ENCODE measurements at regions not wholly inside any gene's neighbourhood (a gene's known extent, or its start where the extent isn't known, plus 50 kb on each side); places are given as distances from the start of the nearest gene placed in this dataset.
A peak's percentile ranks its signal among the peaks of the same experiment; 100 is the strongest.
"Not testable (repeated sequence)": the region's sequence is repeated elsewhere in the genome, so short reads cannot be mapped to it uniquely, and the experiment has no call there.

DNA sequence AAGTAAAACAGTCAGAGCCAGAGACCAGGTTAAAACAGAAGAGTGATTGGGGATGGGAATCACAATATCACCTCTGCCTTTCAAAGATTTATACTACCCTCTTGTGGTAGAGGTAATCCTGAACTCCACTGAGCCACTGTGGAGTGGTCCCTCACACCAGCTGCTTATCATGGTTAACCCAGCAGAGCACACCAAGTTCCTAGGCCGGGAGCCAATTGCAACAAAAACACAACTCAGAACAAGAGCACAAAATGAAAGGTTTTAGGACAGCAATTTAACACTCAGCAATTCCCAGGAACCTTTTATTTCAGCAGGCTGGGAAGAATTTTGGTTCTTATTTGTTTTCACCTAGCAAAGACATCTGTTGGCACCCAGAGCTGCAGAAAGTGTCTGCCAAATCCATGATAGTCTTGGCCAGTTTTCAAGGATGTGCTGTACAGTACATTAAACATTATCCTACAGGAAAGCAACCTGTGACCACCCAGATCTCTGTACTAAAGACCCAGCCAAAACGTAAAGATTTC is 220.5 kb upstream of the ATXN7L3B start:
- peak; percentile 14 for DNase-seq

DNA sequence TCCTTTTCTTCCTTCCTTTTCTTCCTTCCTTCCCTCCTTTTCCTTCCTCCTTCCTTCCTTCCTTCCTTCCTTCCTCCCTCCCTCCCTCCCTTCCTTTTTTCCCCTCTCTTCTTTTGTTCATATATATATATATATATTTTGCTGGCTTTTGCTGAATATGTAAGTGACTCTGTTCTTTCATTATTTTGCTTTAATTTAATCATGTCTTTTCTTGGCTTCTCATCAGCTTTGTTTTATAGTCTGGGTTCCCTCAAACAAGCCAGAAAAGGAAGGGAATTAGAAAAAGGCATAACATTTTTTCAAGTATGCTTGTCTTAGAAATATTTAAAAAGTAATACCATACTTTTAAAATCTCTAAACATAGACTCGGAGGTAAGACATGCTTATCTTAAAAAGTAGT is 219.9 kb upstream of the ATXN7L3B start:
- DNase-seq = no peak

DNA sequence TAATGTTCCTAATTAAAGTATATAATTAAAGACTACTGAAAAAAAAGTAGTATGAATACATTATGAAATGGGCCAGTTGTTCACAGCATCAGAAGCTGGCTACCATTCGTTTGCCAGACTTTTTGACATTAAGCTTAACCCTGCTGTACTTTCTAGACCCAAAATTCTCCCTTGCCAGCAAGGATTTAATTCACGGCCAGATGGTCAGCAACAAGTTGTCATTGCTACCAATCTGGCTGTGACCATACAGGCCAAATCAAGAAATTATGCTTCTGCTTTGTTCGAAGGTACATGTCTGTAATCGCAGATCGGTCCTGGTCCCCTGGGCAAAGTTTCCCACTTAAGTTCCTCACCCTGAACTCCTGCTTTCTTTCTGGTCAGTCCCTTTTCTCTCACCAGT is 217.7 kb upstream of the ATXN7L3B start:
- no peak for DNase-seq

DNA sequence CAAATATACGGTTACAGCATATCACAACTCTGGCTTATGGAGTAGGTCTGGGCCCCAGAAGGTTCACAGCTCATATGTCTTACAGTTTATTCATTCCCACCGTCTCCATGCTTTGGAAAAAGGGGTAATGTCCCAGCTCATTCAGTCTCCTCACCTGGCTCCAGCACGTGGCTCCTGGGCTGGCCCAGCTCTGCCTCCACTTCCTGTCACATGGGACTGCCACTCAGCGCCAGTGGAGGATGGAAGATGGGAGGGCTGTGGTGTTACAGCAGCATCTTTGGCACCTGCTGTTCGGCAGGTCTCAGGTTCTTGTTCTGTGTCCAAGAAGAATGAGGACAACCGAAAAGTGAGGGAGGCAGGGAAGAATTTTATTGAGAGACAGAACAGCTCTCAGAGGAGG is 216.3 kb upstream of the ATXN7L3B start:
- no peak for DNase-seq

DNA sequence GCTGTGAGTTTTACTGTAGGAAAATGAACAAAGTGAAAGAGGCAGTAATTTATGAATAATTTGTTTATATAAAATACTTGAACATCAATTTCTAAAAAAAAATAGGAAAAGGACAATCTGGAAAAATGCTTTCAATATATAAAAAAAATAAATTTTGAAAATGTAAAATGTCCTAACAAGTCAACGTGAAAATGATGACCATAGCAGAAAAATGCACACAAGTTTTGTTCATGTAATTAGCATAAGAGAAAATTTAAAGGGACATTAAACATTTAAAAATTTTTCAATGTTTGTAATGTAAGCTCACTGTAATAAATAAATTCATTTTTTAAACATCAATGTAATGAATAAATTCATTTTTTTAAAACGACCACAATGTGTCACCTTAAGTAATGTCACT is 214.8 kb upstream of the ATXN7L3B start:
- no peak for DNase-seq

DNA sequence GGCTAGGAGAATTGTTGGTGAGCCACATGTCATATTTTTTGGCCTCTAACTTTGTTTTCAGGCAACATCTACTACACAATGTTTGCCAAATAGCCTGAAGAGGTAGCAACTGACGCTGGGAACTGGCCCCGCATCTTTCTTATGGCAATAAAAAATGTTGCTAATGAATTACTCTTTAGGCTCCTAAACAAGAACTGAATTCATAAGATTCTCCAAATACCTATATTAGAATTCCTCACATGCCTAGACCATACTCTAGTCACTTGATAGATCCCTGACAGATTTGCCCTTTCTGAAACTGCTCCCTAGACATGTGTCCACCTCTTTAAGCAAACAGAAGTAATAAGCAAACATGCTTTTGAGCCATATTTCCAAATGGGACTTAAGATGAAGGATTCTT is 209.0 kb upstream of the ATXN7L3B start:
- DNase-seq = no peak

DNA sequence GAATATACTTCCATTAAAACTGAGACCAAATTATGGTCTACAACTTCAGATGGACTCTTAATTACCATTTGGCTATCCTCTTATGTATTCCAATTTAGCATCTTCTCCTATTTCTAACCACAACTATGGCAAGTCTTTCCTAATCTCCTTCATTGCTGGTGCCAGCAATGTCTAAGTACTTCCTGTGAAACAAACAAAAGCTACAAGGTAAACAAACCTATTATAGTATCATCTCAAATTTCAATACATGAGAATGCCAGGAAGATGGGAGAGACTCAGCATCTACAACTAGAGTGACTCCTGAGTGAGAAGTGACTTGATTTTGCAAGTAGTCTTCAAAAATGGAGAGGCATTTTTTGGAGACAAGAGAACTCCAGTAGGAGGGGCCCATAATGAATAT is 202.9 kb upstream of the ATXN7L3B start:
- DNase-seq = no peak

DNA sequence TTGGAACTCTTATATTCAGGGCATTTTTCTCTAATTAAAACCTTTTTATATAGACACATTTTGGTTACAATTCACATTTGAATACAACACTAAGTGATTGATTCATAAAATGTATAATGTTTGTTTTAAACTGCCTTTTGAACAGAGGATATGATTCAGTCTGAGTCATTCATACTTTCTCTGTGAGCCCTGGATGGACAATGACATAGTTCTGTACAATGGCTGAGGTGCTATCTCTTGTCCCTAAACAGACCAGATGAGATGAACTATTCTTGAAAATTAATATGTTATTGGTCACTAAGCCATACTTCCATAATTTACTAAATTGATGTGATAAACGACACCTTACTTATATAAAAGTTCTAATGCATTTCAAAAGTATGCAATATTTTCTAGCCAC is 199.7 kb upstream of the ATXN7L3B start:
- no peak for DNase-seq

DNA sequence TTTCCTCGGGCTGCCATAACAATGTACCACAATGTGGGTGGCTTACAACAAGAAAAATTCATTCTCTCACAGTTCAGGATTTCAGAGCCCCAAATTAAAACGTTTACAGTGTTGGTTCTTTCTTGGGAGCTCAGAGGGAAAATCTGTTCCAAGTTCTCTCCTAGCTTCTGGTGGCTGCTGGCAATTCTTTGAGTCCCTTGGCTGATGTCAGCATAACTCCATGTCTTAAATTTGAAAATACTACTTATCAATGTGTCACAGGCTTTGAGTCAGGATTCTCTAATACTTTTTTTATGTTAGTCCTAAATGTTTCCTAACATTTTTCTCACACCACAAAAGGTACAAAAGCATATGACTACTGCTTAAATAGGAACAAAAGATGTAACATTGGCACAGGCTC is 198.4 kb upstream of the ATXN7L3B start:
- no peak for DNase-seq

DNA sequence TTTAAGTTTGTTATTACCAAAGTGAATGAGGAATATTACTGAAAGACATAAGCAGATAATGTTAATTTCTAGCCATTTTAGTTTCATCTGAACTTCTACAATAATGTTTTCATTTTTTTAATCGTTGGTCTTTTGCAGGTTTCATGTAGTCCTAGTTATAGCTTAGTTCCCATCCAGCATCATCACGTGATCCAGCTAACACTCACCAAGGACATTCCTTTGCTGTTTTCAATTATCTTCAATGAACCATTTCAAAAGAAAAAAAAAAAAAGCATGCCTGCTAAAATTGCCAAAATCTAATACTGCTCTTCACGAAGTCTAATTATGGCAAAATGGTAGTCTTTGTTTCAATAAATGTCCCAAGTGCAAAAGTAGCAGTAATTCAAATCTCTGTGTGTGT is 187.7 kb upstream of the ATXN7L3B start:
- no peak for DNase-seq

DNA sequence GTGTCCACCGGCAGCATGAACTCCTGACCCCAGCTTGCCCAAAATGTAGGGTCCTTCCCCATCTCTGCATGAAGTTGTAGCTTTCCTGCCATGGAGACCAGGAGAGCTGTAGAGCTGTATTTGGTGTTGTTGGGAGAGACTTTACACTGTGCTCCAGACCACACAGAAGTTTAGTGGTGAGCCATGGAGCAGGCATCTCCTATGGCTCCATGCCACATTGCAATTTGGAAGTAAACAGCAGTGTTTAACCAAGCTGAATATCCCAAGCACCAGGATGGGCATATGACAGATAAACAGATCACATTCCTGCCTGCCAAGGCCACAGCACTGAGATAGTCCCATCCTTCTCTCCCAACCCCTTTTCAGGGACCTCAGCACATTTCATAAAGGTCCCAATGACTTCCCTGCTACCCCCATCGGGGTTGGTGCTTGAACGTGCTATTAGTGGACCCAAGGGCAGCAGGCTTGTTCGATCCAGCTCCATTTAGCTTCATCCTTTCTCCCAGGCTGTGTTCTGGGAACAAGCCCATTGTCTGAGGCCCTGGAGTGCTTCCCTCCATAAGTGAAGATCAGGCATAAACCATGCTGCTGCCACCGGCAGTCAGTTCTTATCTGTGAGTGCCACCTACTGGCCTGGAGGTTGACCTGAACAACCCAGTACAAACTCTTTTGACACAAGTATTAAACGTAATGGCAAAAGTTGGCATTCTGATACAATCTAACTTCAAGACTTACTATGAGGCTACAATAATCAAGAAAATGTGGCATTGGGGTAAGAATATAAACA is 172.3 kb upstream of the ATXN7L3B start:
- DNase-seq = peak; percentile 49

DNA sequence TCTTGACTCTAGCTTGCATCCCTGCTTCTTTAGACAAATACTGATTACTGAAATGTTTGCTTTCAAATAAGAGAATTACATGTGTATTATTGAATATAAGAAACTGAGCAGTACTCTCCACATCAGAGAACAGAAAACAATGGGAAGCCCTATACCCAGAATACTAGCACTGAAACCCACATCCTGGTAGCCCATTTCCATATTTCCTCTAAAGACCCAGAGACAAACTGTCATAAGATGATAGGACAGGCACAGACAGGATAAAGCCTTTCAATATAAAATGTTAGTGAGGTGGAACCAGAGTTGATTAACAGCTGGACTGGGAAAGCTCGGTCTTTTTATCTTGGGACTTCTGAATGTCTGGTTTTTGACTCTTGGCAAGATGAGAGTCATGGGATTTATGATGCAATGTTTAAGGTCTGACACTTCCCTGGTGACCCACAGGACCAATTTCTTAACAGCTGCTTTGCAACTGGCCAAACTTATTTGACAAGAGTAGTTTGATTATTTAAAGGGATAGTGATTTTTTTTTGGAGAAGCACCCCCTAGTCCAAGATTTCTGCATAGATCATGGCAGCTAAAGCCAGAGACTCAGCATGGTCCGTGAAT is 166.9 kb upstream of the ATXN7L3B start:
- no peak for DNase-seq

DNA sequence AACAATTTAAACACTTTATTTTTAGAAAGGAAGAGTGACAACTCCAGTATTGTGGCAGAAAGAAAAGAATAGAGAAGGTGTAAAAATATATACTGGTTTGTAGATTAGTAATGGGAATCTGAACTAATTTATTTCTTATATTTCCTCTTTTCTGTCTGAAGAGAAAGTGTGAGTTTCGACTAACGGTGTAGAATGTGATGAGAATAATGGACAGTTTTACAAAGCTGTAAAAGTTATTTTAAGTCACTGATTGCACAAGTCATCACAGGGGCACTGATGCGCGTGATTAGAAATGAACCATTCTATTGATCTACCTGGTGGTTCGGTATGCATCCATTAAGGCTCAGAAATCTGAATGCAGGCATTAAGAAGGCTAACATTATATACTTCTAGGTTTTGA is 158.5 kb upstream of the ATXN7L3B start:
- DNase-seq = no peak

DNA sequence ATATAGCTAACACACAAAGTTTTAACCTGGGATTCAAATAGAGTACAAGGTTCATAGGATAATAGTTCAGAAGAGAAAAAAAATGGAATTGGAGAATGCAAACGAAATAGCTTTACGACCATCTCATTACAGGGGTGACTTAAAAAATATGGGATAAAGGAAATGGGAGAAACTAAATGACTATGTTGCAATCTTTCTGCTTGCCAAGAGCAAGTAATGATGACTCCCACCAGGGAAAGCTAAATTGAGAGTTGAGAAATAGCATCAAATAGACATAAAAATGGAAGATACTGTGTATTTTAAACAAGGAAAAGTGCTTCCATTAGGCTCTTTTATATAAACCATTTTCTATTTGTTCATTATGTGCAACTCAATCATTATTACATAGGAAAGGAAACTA is 155.7 kb upstream of the ATXN7L3B start:
- no peak for DNase-seq

DNA sequence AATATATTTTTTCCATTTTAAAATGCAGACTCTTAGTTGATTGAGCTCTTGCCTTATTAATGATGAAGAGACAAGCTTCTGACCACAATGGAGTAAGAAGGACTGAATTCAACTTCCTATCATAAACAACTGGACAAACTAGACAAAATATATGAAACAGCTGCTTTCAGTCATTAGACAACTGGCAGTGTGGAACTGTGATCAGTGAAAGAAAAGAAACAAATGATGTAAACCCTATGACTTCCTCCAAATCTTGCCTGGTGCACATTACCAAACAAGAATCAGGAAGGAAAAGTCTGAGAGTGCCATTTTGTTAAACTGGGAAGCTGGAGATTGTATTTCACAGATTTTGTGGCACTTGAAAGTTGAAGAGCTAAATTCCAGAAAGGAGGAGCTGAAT is 154.7 kb upstream of the ATXN7L3B start:
- no peak for DNase-seq

DNA sequence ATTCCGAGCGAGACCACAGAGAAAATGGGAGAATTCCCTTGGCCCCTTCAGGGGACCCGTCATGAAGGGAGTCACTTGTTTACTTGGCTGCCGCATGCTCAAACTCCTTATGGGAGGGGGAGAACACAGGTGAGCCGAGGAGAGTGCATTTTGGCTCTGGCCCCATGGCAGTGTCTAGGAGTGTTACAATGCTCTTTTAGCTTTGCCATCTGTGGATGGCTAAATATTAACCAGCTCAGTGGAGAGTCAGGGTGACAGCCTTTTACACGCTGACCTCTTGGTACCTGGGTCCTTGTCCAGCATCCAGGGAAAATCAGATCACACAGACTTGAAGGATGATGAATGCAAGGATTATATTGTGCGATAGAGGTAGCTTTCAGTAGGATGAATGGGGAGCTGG is 146.4 kb upstream of the ATXN7L3B start:
- no peak for DNase-seq

DNA sequence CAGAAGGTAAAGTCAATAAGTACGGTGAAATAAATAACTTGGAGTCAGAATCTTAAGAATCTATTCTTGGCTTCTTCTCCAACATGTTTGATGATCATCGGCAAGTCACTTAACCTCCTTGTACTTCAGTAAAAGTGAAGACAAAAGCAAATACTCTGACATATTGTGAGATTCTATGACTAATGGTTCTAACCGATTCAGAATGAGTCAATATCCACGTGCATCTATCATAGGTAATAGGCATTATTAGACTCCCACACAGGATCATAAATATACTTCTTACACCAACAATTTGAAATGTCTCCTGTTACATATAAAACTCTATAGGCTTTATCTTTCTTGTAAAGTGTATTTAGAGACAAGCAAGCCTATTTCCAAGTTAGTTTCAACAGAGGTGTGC is 144.4 kb upstream of the ATXN7L3B start:
- DNase-seq = no peak

DNA sequence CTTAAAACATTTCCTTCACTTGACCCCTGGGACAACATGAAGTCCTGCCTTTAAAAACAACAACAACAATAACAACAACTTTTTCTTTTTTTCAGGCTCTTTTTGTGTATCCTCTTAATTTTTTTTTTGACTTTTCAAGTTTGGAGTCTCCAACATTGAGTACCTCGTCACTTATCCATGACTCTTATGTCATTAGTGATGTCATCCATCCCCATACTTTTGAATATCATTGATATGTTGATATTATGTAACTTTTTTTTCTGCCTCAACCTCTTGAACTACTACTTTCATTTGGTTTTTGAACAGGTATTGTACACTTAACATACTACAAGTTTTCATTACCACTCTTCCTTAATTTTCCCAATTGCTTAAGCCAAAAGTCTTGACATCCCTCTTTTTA is 143.0 kb upstream of the ATXN7L3B start:
- no peak for DNase-seq

DNA sequence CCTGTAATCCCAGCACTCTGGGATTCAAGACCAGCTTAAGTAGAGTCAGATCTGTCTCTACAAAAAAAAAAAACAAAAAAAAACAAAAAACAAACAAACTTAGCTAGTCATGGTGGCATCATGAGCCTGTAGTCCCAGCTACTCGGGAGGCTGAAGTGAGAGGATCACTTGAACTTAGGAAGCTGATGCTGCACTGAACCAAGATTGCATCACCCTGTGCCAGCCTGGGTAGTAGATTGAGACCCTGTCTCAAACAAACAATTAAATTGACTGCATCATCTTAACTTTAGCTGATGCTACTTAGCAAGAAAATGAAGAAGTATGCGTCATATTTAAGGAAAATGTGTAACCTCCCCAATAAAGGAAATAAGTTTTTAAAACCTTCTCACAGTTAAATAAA is 136.6 kb upstream of the ATXN7L3B start:
- DNase-seq = no peak

DNA sequence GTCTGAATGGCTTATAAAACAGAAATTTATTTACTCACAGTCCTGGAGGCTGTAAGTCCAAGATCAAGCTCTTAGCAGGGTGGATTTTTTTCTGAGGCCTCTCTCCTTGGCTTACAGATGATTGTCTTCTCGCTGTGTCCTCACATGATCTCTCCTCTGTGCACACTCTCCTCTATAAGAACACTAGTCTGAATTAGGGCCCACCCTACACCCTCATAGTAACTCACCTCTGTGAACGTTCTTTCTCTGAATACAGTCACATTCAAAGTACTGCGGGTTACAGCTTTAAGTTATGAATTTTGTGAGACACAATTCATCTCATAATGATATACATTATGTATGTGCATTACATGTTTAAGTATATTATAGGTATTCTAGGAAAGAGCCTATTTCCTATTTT is 135.7 kb upstream of the ATXN7L3B start:
- DNase-seq = no peak

DNA sequence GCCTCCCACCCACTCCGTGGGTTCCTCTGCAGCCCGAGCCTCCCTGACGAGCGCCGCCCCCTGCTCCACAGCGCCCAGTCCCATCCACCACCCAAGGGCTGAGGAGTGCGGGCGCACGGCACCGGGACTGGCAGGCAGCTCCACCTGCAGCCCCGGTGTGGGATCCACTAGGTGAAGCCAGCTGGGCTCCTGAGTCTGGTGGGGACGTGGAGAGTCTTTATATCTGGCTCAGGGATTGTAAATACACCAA is 134.5 kb upstream of the ATXN7L3B start:
- not testable (repeated sequence) for DNase-seq

DNA sequence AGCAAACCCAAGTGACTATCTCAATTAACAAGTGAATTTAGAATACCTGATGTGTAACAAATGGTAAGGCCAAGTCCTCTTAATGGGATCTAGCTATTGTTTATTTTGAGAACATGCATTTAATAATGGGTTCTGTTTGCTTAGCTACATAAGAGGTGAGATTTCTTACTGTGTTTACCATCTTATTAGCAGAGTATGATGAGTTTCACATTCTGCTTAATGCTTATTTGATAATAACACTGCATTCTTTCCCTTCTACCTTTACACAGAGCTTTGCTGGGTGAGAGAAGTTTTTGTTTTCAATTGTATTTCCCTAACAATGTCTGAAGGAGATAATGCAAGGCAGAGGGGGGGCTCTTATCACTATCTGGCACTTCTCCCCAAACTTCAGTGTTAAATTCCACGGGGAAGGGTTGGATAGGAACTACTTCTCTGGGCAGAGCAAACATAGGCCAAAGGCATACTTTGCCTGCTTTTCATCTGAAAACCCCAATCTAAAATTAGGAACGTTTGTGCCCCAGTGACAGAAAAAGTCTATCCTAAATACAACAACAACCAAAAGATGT is 129.0 kb upstream of the ATXN7L3B start:
- no peak for DNase-seq

DNA sequence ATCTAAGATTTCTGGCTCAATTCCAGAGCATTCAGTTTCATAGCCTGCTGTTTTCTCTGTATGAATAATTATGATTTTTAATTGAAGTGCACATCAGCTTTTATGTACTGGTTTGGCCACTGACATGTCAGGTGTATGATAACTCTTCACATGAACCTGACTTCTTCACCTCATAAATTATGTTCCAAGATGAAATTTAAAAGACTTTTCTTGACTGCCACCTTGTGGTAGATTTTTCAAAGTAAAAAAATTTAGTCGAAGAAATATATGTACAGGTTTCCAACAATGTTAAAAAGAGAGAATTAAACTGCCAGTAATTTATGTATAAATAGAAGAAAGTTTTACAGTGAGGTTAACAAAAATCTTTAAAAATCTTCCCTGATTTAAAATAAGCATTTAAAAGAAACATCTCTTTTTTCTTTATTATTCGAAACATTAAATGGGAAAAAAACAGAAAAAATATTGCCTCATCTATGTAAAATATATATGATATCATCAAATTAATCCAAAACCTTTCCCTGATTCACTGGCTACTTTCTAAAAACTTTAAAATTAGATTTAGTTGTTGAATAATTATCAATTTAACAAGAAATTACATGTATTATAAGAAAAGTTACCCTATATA is 124.9 kb upstream of the ATXN7L3B start:
- peak; percentile 35 for DNase-seq

DNA sequence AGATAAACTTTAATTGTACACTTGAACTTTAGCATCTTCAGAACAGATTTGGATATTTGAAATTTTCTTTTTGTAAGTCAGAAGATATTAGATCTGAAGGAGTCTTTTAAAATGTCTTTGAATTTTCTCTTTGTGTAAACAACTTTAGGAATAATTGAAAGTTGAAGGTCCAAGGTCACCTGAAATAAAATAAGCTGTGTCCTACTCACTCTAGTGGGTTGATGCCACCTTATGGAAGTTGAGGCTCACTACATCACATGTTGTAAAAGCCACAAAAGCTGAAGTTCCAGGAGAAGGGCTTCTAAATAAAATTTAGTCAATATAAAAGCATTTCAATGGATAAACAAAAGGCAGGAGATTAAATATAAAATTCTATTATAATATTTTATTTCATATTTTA is 122.0 kb upstream of the ATXN7L3B start:
- DNase-seq = peak; percentile 59
